H1 (cell line): ENCODE measurements at regions not wholly inside any gene's neighbourhood (a gene's known extent, or its start where the extent isn't known, plus 50 kb on each side); places are given as distances from the start of the nearest gene placed in this dataset.

Experiments
- CTCF ChIA-PET: fragments of 300-600 bp; sonication (Branson Sonifier 250); formaldehyde crosslinking; loops from one replicate; lab custom pipeline; 2021; ENCODE audit not compliant: partially characterized antibody; lab: Charles Lee
- POLR2A ChIA-PET: fragments of 300-600 bp; sonication (Branson Sonifier 250); formaldehyde crosslinking; loops from one replicate; lab custom pipeline; 2021; ENCODE audit warnings: inconsistent platforms; ENCODE audit not compliant: partially characterized antibody; lab: Charles Lee
- DNase-seq, 2 experiments: peaks; one replicate each; pipeline versions ENCODE4 v3.0.0 to v3.0.0-alpha.2; 2010 to 2022; ENCODE audit warnings: low spot score in 2 of 2, low read depth in 1 of 2, mixed read lengths in 1 of 2
- FAIRE-seq: peaks from 2 replicates; lab custom pipeline; 2011; peaks lifted over from hg19 to GRCh38; lab: Jason Lieb, UNC
- H2AFZ ChIP-seq: 2 replicates; pipeline ENCODE4 v1.8.1; 2012; ENCODE audit warnings: low read length, inconsistent platforms
- H2AK5ac ChIP-seq: 2 replicates; pipeline ENCODE4 v1.6.1; 2013; ENCODE audit warnings: low read depth, low read length
- H2BK120ac ChIP-seq: replicated peaks from 2 replicates; pipeline ENCODE3; 2013; ENCODE audit warnings: low read depth, low read length, inconsistent platforms
- H2BK12ac ChIP-seq: 2 replicates; pipeline ENCODE4 v1.6.1; 2013; ENCODE audit warnings: low read depth, low read length
- H2BK15ac ChIP-seq: 2 replicates; pipeline ENCODE4 v1.6.1; 2013; ENCODE audit warnings: low read length
- H2BK20ac ChIP-seq: 2 replicates; pipeline ENCODE4 v1.6.1; 2013; ENCODE audit warnings: low read length
- H2BK5ac ChIP-seq: 2 replicates; pipeline ENCODE4 v1.6.1; 2013; ENCODE audit warnings: low read depth, low read length
- H3K14ac ChIP-seq: 2 replicates; pipeline ENCODE4 v1.6.1; 2013; ENCODE audit warnings: inconsistent platforms; ENCODE audit not compliant: insufficient read length
- H3K18ac ChIP-seq: 2 replicates; pipeline ENCODE4 v1.6.1; 2013; ENCODE audit warnings: low read length; ENCODE audit errors: extremely low read depth
- H3K23ac ChIP-seq: 2 replicates; pipeline ENCODE4 v1.6.1; 2013; ENCODE audit warnings: inconsistent platforms; ENCODE audit not compliant: insufficient read length
- H3K23me2 ChIP-seq: 2 replicates; pipeline ENCODE4 v1.6.1; 2013; ENCODE audit warnings: low read depth, low read length
- H3K27ac ChIP-seq: 2 replicates; pipeline ENCODE4 v1.6.1; 2011; ENCODE audit warnings: low read depth, low read length, inconsistent platforms
- H3K27me3 ChIP-seq, 4 experiments: replicated peaks in 1 of 4; 1 replicate in 1 of 4; 2 replicates in 3 of 4; pipeline versions ENCODE4 v1.6.1 to v1.8.1; 2011 to 2013; ENCODE audit warnings: low read length in 3 of 4, mild to moderate bottlenecking in 3 of 4, inconsistent platforms in 2 of 4, mixed read lengths in 2 of 4, moderate library complexity in 1 of 4; ENCODE audit not compliant: control insufficient read depth in 3 of 4, insufficient read depth in 3 of 4; ENCODE audit errors: extremely low read depth in 1 of 4
- H3K36me3 ChIP-seq, 4 experiments: 2 replicates each; pipeline versions ENCODE4 v1.6.1 to v1.8.1; 2011 to 2013; ENCODE audit warnings: mild to moderate bottlenecking in 4 of 4, low read length in 3 of 4, moderate library complexity in 2 of 4, control low read depth in 1 of 4, inconsistent platforms in 1 of 4; ENCODE audit not compliant: insufficient read depth in 4 of 4, control insufficient read depth in 2 of 4
- H3K4ac ChIP-seq: replicated peaks from 2 replicates; pipeline ENCODE3; 2013; ENCODE audit warnings: low read length, low read depth, mixed read lengths, inconsistent platforms; ENCODE audit not compliant: insufficient read length
- H3K4me1 ChIP-seq, 4 experiments: replicated peaks in 1 of 4; 1 replicate in 1 of 4; 2 replicates in 3 of 4; pipeline versions ENCODE4 v1.6.1 to v1.8.1; 2011 to 2013; ENCODE audit warnings: low read length in 3 of 4, inconsistent platforms in 2 of 4, mixed read lengths in 1 of 4; ENCODE audit not compliant: insufficient read depth in 4 of 4, control insufficient read depth in 3 of 4
- H3K4me2 ChIP-seq, 2 experiments: 2 replicates each; pipeline versions ENCODE4 v1.6.1 to v1.8.1; 2011 to 2013; ENCODE audit warnings: low read depth in 2 of 2, low read length in 2 of 2, control low read depth in 1 of 2, inconsistent platforms in 1 of 2, mild to moderate bottlenecking in 1 of 2; ENCODE audit not compliant: insufficient read depth in 1 of 2
- H3K4me3 ChIP-seq, 4 experiments: fragments of 200-600, 300-600 bp in 1 of 4; sonication (generic), shearing (Covaris generic), sonication (Bioruptor Twin) in 1 of 4; 2 replicates each; pipeline versions ENCODE4 v1.5.1 to v1.8.1; 2011 to 2016; ENCODE audit warnings: low read length in 4 of 4, low read depth in 3 of 4, control low read depth in 2 of 4, inconsistent platforms in 2 of 4, mild to moderate bottlenecking in 2 of 4, mixed read lengths in 1 of 4, moderate library complexity in 1 of 4; ENCODE audit not compliant: insufficient read depth in 2 of 4; ENCODE audit errors: extremely low read depth in 1 of 4
- H3K56ac ChIP-seq: replicated peaks from 2 replicates; pipeline ENCODE3; 2013; ENCODE audit warnings: low read depth, mild to moderate bottlenecking, mixed read lengths, low read length, inconsistent platforms; ENCODE audit not compliant: insufficient read length
- H3K79me1 ChIP-seq: 2 replicates; pipeline ENCODE4 v1.6.1; 2013; ENCODE audit warnings: low read depth, low read length, control low read depth
- H3K79me2 ChIP-seq, 2 experiments: 2 replicates each; pipeline versions ENCODE4 v1.6.1 to v1.8.1; 2012 to 2013; ENCODE audit warnings: low read length in 2 of 2, mild to moderate bottlenecking in 2 of 2, inconsistent platforms in 1 of 2; ENCODE audit not compliant: insufficient read depth in 2 of 2, control insufficient read depth in 1 of 2
- H3K9ac ChIP-seq, 4 experiments: replicated peaks in 1 of 4; 1 replicate in 1 of 4; 2 replicates in 3 of 4; pipeline versions ENCODE4 v1.6.1 to v1.8.1; 2011 to 2013; ENCODE audit warnings: low read depth in 3 of 4, low read length in 3 of 4, control low read depth in 2 of 4, mild to moderate bottlenecking in 2 of 4, moderate library complexity in 2 of 4, inconsistent platforms in 1 of 4; ENCODE audit errors: extremely low read depth in 1 of 4
- H3K9me3 ChIP-seq, 2 experiments: 2 replicates each; pipeline versions ENCODE4 v1.6.1 to v1.8.1; 2012 to 2013; ENCODE audit warnings: mild to moderate bottlenecking in 2 of 2, moderate library complexity in 2 of 2, control low read depth in 1 of 2, inconsistent platforms in 1 of 2, low read depth in 1 of 2, low read length in 1 of 2, mixed read lengths in 1 of 2; ENCODE audit not compliant: insufficient read depth in 2 of 2
- H4K20me1 ChIP-seq, 2 experiments: replicated peaks in 1 of 2; 2 replicates each; pipeline versions ENCODE3 to v1.8.1; 2011 to 2013; ENCODE audit warnings: inconsistent platforms in 2 of 2, low read length in 2 of 2, mild to moderate bottlenecking in 1 of 2; ENCODE audit not compliant: insufficient read depth in 2 of 2, control insufficient read depth in 1 of 2
- H4K5ac ChIP-seq: 2 replicates; pipeline ENCODE4 v1.6.1; 2013; ENCODE audit warnings: low read length, low read depth, mixed read lengths, inconsistent platforms; ENCODE audit not compliant: insufficient read length
- H4K8ac ChIP-seq: 2 replicates; pipeline ENCODE4 v1.8.0; 2013; ENCODE audit warnings: mild to moderate bottlenecking, moderate library complexity, low read length, inconsistent platforms; ENCODE audit not compliant: insufficient read depth; ENCODE audit errors: extremely low read depth
- H4K91ac ChIP-seq: replicated peaks from 2 replicates; pipeline ENCODE3; 2013; ENCODE audit warnings: low read length, mixed read lengths, inconsistent platforms; ENCODE audit not compliant: insufficient read length
- EP300 ChIP-seq, 2 experiments: IDR thresholded peaks; 1 replicate in 1 of 2; 2 replicates in 1 of 2; pipeline ENCODE4 v1.6.1; 2011 to 2012; ENCODE audit warnings: low read depth in 2 of 2, low read length in 2 of 2, mild to moderate bottlenecking in 2 of 2, borderline replicate concordance in 1 of 2, inconsistent platforms in 1 of 2, moderate library complexity in 1 of 2
- SP2 ChIP-seq: IDR thresholded peaks from 2 replicates; pipeline ENCODE4 v1.6.1; 2012; ENCODE audit warnings: mild to moderate bottlenecking, low read length, inconsistent platforms
- WGBS, 2 experiments: shearing (Covaris generic) in 1 of 2; methylation state at CpG; one replicate each; pipeline versions ENCODE4 v1.1.6 to v1.1.7; 2013 to 2015; ENCODE audit warnings: low lambda C conversion rate in 2 of 2, mixed read lengths in 2 of 2, inconsistent platforms in 1 of 2, low coverage in 1 of 2, missing lambda C conversion rate in 1 of 2; ENCODE audit not compliant: insufficient replicate concordance in 2 of 2, insufficient coverage in 1 of 2, insufficient read length in 1 of 2; ENCODE audit errors: extremely low coverage in 1 of 2, missing lambda C conversion rate in 1 of 2; 5-methylcytosine and 5-hydroxymethylcytosine counted together

DNA sequence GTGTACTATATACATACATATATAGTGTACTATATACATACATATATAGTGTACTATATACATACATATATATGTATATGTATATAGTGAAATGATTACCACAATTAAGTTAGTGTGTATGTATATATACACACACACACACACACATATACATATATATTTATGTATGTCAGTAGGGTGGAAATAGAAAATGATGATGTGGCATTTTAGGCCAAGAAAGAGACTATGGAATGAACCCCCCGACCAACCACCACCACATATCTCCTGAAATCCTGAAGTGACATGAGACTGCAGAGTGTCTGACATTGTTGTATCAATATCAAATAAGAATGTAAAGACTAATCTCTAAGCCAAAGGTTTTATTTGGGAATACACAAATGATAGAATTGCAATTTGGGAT lies 107.6 kb downstream of the RFC3 start:
- Histone ChIP-seq H2BK15ac (no peak overlapping the region), H3K27me3 (no peaks in the 10 kb centered on the region), H4K91ac (no peak overlapping the region), H3K79me1 (no peaks in the 10 kb centered on the region), H3K4me2 (no peak overlapping the region), H3K9ac (no peak overlapping the region), H3K18ac (no peak overlapping the region), H3K4me1 (peaks cover 0 to 5% (median 3%) of the 10 kb centered on the region in 4 experiments; a peak in 3 of 7 replicates), H2BK120ac (no peak overlapping the region), H2BK20ac (no peak overlapping the region), H2BK5ac (no peak overlapping the region), H3K36me3 (no peaks in the 10 kb centered on the region), H2BK12ac (no peak overlapping the region), H2AFZ (no peak overlapping the region), H3K79me2 (no peaks in the 10 kb centered on the region), H2AK5ac (no peak overlapping the region), H3K56ac (no peak overlapping the region), H4K20me1 (peaks cover 0 to 2% of the 10 kb centered on the region in 2 experiments), H3K9me3 (no peaks in the 10 kb centered on the region), H3K4ac (no peak overlapping the region), H3K14ac (no peak overlapping the region), H3K23ac (no peak overlapping the region), H3K23me2 (no peaks in the 10 kb centered on the region), H3K27ac (no peak overlapping the region), H4K8ac (no peak overlapping the region), H4K5ac (no peak overlapping the region), H3K4me3 (no peak overlapping the region)
- 93% methylated on average over 1 of the region's 1 CpG; no CpG with 5 or more reads in 1 of the 2 experiments for WGBS, 2 experiments
- ChIA-PET CTCF (no interaction called here), POLR2A (no interaction called here)
- no peak for FAIRE-seq
- DNase-seq, result no peak
- TF ChIP-seq SP2, result no peak
- no peak for TF ChIP-seq EP300 (IDR thresholded peaks at IDR 0.05; ENCODE audit: borderline replicate concordance in 1 of 2, low read depth in 2 of 2, low read length in 2 of 2)
